ENCODE measurements at regions not wholly inside any gene's neighbourhood (a gene's known extent, or its start where the extent isn't known, plus 50 kb on each side); places are given as distances from the start of the nearest gene placed in this dataset.

DNA sequence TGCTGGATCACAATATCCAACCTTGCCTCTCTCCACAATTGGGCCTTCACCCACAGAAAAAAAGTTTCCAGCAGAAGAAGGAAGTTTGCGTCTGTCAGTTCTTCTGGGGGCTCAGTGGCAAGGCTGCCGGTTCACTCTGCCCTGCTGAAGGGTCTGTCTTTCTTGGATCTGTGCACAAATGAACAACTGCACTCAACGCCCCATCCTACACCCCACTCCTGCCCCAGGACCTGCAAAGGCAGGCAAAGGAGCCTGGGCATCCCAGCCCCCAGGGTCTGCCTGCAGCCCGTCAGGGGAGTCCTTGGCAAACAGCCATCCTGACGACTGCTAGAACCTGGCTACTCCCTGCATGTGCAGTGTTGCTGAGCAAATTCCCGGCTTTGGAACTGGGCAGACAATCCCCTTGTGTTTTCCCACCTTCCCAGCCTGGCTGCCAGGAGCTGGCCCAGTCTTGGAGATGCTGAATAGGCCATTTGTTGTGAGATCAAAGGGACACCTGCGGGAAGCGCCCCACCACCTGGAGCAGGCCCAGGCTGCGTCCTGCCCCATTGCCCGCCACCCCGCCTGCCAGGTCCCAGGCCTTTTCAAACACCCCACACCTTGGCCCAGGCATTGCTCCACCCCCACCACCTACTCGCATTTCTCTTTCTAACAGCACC, 311.9 kb downstream of the BCL11B start:
- ChIA-PET POLR2A (no interaction called here), CTCF (no interaction called here)
- no peak overlapping the region for H3K27ac Mint-ChIP-seq
- no peak for DNase-seq (ENCODE audit: low spot score)
- no peaks in the 10 kb centered on the region for H3K36me3 Mint-ChIP-seq
- H3K9me3 Mint-ChIP-seq: no peaks in the 10 kb centered on the region
- ATAC-seq: peak; percentile 58
- TF ChIP-seq ZNF121 (CRISPR knock-in tag; IDR thresholded peaks at IDR 0.05): no peak
- TF ChIP-seq CBFB (CRISPR knock-in tag; IDR thresholded peaks at IDR 0.05; ENCODE audit: low read depth): no peak
- 0 out of 2 replicates have a peak, but pooled peaks have one; percentile 15 for TF ChIP-seq SP1 (CRISPR knock-in tag; conservative IDR thresholded peaks at IDR 0.05)
- H3K4me3 Mint-ChIP-seq: no peak overlapping the region
- peaks cover 13% of the 10 kb centered on the region for H3K4me1 Mint-ChIP-seq
- H3K27me3 Mint-ChIP-seq (ENCODE audit: low read depth): no peaks in the 10 kb centered on the region; the same call in 1 of the 2 replicates

DNA sequence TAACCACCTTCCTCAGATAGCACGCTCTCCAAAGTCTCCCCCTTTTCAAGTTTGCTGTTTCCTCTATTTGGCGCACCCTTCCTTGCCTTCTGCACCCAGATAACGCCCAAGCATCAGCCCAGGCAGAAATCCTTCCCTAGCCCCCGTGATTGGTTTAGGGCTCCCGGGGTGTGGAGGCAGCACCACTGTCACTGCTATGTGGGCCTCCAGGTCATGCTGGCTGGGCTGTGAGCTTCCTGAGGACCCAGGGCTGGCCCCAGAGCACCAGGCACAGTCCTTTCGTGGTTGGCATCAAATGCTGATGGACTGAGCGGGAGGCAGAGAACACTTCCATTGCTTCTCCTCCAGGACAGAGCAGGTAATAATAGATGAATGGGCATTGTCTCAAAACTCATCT, 311.4 kb downstream of the BCL11B start:
- Mint-ChIP-seq H3K9me3 (no peaks in the 10 kb centered on the region), H3K27me3 (ENCODE audit: low read depth) (no peaks in the 10 kb centered on the region; the same call in 1 of the 2 replicates), H3K36me3 (no peaks in the 10 kb centered on the region), H3K4me1 (peaks cover 13% of the 10 kb centered on the region), H3K27ac (no peak overlapping the region), H3K4me3 (no peak overlapping the region)
- DNase-seq (ENCODE audit: low spot score) (no peak), ATAC-seq (no peak)
- TF ChIP-seq GTF2I (CRISPR knock-in tag; conservative IDR thresholded peaks at IDR 0.05) (no peak), MYBL2 (CRISPR knock-in tag; IDR thresholded peaks at IDR 0.05) (no peak), TP53 (CRISPR knock-in tag; IDR thresholded peaks at IDR 0.05) (no peak), ESRRA (CRISPR knock-in tag; IDR thresholded peaks at IDR 0.05; ENCODE audit: borderline replicate concordance) (no peak), SMAD4 (CRISPR knock-in tag; IDR thresholded peaks at IDR 0.05) (no peak)
- TF ChIP-seq, protein P1, sequence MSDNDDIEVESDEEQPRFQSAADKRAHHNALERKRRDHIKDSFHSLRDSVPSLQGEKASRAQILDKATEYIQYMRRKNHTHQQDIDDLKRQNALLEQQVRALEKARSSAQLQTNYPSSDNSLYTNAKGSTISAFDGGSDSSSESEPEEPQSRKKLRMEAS (CRISPR knock-in tag; IDR thresholded peaks at IDR 0.05): no peak
- TF ChIP-seq, protein P2, sequence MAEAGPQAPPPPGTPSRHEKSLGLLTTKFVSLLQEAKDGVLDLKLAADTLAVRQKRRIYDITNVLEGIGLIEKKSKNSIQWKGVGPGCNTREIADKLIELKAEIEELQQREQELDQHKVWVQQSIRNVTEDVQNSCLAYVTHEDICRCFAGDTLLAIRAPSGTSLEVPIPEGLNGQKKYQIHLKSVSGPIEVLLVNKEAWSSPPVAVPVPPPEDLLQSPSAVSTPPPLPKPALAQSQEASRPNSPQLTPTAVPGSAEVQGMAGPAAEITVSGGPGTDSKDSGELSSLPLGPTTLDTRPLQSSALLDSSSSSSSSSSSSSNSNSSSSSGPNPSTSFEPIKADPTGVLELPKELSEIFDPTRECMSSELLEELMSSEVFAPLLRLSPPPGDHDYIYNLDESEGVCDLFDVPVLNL (CRISPR knock-in tag; IDR thresholded peaks at IDR 0.05; ENCODE audit: borderline replicate concordance, low read depth): no peak
- ChIA-PET POLR2A (no interaction called here), CTCF (no interaction called here)

DNA sequence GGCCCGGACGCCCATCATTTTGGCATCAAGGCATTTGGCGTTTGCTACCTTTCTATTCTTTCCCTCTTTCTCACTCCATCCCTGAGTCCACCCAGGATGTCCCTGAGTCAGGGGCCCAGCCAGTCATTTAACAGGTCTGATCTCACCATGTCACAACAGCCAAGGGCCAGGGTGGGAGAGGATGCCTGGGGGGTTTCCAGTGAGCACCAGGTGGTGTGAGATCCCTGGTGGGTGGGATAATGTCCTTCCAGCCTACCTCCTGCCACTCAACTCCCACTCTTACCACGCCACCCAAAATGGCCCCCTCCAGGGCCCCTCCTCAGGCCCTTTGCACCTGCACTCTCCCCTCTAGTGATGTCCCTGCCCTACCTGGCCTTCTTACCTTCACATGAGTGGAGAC, 310.8 kb downstream of the BCL11B start:
- CTCF ChIA-PET: interaction anchor here (0.7 kb wide), 1 partner anchor 74 kb away, joined by 3 read pairs; no protein-coding TSS in a partner anchor
- TF ChIP-seq FOXK1 (CRISPR knock-in tag; IDR thresholded peaks at IDR 0.05) (no peak), SP1 (CRISPR knock-in tag; conservative IDR thresholded peaks at IDR 0.05) (no peak), CBFB (CRISPR knock-in tag; IDR thresholded peaks at IDR 0.05; ENCODE audit: low read depth) (no peak), MYBL2 (CRISPR knock-in tag; IDR thresholded peaks at IDR 0.05) (no peak), NFE2L1 (CRISPR knock-in tag; IDR thresholded peaks at IDR 0.05) (no peak), ZNF232 (CRISPR knock-in tag; IDR thresholded peaks at IDR 0.05) (no peak)
- TF ChIP-seq, protein P3, sequence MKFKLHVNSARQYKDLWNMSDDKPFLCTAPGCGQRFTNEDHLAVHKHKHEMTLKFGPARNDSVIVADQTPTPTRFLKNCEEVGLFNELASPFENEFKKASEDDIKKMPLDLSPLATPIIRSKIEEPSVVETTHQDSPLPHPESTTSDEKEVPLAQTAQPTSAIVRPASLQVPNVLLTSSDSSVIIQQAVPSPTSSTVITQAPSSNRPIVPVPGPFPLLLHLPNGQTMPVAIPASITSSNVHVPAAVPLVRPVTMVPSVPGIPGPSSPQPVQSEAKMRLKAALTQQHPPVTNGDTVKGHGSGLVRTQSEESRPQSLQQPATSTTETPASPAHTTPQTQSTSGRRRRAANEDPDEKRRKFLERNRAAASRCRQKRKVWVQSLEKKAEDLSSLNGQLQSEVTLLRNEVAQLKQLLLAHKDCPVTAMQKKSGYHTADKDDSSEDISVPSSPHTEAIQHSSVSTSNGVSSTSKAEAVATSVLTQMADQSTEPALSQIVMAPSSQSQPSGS (CRISPR knock-in tag; IDR thresholded peaks at IDR 0.05; ENCODE audit: borderline replicate concordance, low read depth): no peak
- TF ChIP-seq, protein P4, sequence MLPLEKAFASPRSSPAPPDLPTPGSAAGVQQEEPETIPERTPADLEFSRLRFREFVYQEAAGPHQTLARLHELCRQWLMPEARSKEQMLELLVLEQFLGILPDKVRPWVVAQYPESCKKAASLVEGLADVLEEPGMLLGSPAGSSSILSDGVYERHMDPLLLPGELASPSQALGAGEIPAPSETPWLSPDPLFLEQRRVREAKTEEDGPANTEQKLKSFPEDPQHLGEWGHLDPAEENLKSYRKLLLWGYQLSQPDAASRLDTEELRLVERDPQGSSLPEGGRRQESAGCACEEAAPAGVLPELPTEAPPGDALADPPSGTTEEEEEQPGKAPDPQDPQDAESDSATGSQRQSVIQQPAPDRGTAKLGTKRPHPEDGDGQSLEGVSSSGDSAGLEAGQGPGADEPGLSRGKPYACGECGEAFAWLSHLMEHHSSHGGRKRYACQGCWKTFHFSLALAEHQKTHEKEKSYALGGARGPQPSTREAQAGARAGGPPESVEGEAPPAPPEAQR (CRISPR knock-in tag; IDR thresholded peaks at IDR 0.05): no peak
- H3K27ac Mint-ChIP-seq: no peak overlapping the region
- peaks cover 13% of the 10 kb centered on the region for H3K4me1 Mint-ChIP-seq
- H3K9me3 Mint-ChIP-seq: no peaks in the 10 kb centered on the region
- H3K27me3 Mint-ChIP-seq (ENCODE audit: low read depth): no peaks in the 10 kb centered on the region; the same call in 1 of the 2 replicates
- DNase-seq (ENCODE audit: low spot score) (no peak), ATAC-seq (no peak)
- no peak overlapping the region for H3K4me3 Mint-ChIP-seq
- no peaks in the 10 kb centered on the region for H3K36me3 Mint-ChIP-seq
- POLR2A ChIA-PET: no interaction called here

DNA sequence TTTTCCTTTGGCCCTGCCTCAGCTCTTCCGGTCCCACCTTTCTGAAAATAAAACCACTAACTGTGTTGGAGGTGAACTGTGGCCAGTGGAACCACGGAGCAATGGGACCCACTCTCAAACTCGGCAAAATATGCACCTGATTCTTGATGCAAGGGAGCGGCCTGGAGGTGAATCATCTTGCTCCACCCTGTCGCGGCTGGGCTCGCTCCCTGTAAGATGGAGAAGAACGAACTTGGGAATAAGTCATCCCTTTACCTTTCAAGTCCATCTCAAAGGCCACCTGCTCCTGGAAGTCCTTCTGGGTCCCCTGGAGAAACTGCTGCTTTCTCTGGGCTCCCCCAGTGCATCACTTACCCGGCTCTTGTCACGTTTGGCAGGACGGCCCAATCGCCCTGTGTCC, 309.9 kb downstream of the BCL11B start:
- ChIA-PET CTCF (interaction anchor here (0.7 kb wide), 1 partner anchor 73 kb away, joined by 3 read pairs; no protein-coding TSS in a partner anchor), POLR2A (no interaction called here)
- Mint-ChIP-seq H3K9me3 (no peaks in the 10 kb centered on the region), H3K4me1 (peaks cover 13% of the 10 kb centered on the region), H3K27ac (no peak overlapping the region), H3K36me3 (no peaks in the 10 kb centered on the region), H3K4me3 (no peak overlapping the region), H3K27me3 (ENCODE audit: low read depth) (no peaks in the 10 kb centered on the region; the same call in 1 of the 2 replicates)
- ATAC-seq: no peak
- DNase-seq (ENCODE audit: low spot score): no peak
- TF ChIP-seq NR1H2 (CRISPR knock-in tag; IDR thresholded peaks at IDR 0.05) (no peak), RORB (CRISPR knock-in tag; IDR thresholded peaks at IDR 0.05) (no peak), ZBTB21 (CRISPR knock-in tag; IDR thresholded peaks at IDR 0.05; ENCODE audit: borderline replicate concordance) (no peak), ZNF396 (CRISPR knock-in tag; IDR thresholded peaks at IDR 0.05; ENCODE audit: borderline replicate concordance) (no peak), NFYB (CRISPR knock-in tag; conservative IDR thresholded peaks at IDR 0.05; ENCODE audit: low read depth) (no peak)
- TF ChIP-seq, protein P5, sequence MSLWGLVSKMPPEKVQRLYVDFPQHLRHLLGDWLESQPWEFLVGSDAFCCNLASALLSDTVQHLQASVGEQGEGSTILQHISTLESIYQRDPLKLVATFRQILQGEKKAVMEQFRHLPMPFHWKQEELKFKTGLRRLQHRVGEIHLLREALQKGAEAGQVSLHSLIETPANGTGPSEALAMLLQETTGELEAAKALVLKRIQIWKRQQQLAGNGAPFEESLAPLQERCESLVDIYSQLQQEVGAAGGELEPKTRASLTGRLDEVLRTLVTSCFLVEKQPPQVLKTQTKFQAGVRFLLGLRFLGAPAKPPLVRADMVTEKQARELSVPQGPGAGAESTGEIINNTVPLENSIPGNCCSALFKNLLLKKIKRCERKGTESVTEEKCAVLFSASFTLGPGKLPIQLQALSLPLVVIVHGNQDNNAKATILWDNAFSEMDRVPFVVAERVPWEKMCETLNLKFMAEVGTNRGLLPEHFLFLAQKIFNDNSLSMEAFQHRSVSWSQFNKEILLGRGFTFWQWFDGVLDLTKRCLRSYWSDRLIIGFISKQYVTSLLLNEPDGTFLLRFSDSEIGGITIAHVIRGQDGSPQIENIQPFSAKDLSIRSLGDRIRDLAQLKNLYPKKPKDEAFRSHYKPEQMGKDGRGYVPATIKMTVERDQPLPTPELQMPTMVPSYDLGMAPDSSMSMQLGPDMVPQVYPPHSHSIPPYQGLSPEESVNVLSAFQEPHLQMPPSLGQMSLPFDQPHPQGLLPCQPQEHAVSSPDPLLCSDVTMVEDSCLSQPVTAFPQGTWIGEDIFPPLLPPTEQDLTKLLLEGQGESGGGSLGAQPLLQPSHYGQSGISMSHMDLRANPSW (CRISPR knock-in tag; conservative IDR thresholded peaks at IDR 0.05; ENCODE audit: low read depth): no peak
- TF ChIP-seq, protein P6, sequence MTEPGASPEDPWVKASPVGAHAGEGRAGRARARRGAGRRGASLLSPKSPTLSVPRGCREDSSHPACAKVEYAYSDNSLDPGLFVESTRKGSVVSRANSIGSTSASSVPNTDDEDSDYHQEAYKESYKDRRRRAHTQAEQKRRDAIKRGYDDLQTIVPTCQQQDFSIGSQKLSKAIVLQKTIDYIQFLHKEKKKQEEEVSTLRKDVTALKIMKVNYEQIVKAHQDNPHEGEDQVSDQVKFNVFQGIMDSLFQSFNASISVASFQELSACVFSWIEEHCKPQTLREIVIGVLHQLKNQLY (CRISPR knock-in tag; IDR thresholded peaks at IDR 0.05): no peak

Measured in WTC11 (cell line).